HG03558 (cell line): ENCODE measurements at regions not wholly inside any gene's neighbourhood (a gene's known extent, or its start where the extent isn't known, plus 50 kb on each side); places are given as distances from the start of the nearest gene placed in this dataset.
A peak's percentile ranks its signal among the peaks of the same experiment; 100 is the strongest.

Source experiments
- ATAC-seq: cut with Tn5 transposase; IDR thresholded peaks from one replicate; pipeline ENCODE4 v1.9.1; 2021; ENCODE audit warnings: moderate number of reproducible peaks; ENCODE audit not compliant: unreplicated experiment; ENCODE audit errors: extremely low read depth

DNA sequence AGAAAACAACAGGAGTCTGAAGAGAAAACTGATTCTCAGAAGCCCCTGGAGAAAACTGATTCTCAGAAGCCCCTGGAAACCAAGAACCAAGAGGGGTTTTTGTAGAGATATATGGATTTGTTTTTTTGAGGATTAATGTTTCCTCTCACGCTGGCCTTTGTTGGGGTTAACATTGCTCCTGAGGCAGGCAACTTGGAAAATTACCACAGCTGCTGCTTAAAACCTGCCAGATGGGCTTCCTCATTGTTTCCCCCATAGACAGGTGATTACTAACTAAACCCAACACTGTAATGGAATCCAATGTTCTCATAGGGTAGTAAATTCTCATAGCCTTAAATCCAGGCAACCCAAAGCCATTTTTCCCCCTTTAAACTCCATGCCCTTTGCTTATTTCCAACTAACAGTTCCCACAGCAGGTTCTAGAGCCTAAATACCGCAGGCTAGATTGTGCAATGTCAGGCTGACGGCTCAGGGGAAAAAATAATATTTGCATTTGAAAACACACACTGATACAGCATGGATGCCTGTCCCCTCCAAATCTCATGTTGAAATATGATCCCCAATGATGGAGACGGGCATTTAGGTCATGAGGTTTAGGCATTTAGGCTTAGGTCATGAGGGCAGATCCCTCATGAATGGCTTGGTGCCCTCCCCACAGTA is 272.3 kb upstream of the PKDCC start:
- ATAC-seq: no peak

DNA sequence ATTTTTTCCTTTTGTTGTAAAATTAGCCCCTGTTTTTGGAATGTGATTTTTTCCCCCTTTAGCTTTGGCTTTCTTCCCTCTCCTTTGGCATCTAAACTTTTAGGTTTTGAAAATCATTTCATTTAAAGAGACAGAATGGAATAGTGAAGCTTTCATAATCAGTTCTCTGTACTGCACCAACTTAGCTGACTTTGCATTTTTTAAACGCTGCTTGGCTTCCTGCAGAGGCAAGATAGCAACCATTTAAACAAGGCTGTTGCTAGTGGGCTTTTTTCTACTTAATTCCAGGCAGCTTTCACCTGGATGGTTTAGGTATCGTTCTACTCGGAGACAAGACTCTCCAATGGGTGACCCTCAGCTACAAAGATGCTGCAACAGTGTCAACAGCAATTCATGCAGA is 267.9 kb upstream of the PKDCC start:
- no peak for ATAC-seq

DNA sequence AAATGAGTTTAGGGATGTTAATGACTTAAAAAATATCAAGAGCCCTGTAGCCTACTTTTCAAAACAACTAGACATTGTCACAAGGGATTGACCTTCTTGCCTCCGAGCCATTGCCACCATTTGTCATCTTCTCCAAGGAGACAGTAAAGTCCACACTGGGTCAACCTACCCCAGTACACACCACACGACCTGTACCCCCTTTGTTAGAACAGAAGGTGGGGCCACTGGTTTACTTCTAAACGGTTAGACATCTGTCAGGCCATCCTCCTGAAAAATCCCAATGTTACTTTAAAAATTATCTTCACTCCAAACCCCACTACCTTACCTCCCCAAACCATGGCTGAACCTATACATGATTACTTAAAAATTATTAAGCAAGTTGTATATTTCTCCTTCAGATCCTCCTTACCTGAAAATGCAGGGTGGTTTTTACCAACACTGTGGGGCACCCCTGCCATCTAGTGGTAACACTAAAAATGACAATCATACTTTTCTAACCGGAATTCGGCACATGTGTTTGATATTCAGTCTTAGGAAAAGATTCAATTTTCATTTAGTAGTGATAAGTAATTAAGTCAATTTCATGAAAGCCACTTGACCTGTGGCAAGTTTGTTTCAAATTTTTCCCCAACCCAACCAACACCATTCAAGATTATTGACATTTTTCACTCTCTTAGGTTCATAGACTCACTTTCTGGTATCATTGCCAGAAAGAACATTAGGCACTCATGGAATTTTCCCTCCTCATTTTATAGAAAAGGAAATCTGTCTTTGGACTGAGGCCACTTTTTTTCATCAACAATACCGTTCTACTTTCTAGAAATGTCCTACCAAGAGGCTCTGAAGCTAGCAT is 265.3 kb upstream of the PKDCC start:
- no peak for ATAC-seq

DNA sequence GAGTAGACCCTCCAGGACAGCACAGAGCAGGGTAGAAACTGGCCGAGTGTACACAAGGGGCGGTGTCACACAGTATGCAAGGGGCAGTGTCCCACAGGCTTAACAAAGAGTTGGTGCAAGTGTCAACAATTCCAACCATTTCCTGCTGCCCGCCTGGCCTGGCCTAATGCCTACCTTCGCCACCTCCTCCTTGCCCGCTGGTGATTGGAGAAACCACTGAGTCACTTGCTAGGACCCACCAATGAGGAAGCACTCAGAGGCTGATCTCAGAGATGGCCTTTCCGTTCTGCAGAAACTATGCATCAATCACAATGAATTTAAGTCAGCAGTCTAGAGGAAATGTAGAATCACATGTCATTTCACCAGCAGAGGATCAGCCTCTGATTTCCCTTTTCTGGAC is 263.3 kb upstream of the PKDCC start:
- no peak for ATAC-seq

DNA sequence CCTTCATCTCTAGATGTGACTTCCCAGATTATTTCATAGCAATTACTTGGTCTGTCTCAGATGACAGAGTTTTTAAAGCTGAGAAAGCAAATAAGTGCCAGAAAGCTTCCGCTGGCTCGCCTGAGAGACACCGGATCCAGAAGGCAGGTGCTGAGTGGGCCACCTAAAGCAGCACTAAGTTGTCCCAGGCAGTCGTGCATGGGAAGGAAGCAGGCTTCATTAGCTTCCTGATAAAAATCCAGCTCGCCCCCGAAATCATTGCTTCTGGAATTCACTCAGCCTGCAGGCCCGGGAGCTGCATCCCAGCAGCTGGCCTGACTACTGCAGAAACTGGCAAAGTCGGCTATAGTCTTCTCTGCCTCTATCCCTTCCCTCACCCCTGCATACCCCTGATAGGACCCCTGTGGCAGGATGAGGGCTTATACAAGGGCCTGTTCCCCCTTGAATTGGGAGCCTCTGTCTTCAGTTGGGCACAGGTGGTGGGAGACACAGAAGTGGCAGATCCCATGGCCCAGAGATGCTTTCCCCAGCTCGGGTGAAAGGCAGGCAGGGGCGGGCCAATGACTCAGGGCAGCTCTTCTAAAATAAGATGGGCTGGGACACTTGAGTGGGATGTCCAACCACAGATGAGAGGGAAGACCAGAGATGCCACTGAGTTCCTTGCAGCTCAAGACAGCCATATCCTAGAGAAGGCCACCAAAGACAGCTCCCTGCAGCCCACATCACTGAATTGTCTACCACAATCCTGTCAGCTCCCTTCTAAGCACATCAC is 262.4 kb upstream of the PKDCC start:
- no peak for ATAC-seq

DNA sequence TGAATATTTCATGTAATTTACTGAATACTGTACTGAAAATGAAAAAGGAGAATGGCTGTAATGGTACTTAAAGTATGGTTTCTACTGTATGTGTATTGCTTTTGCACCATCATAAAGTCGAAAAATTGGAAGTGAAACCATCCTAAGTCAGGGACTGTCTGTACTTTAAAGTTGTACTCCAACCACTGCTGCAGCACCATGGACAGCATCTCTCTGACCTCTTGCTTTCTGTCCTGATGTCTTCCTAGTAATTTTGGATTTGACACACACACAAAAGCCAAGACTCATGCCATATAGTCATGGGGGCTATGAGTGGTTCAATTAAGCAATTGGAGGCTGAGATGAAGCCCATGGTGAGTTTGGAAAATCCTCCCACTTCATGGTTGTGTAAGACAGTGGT is 256.3 kb upstream of the PKDCC start:
- ATAC-seq: no peak

DNA sequence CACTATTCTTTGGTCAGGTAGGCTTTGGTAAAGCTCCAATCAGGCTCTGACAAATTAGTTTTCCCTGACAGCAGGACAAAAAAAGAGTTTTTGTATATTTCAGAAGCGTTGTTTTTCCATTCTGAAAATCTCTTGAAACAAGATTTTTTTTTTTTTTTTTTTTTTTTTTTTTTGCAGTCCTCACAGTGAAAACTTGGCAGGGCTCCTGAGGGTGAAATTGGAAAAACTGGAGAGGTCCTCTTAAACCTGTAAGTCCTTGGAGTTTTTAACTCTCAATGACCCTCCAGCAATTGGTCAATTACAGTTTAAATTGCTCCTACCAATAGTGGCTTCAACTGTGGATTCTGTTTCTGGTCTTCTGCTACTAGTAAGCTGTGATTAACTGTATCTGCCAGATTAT is 244.5 kb upstream of the PKDCC start:
- no peak for ATAC-seq

DNA sequence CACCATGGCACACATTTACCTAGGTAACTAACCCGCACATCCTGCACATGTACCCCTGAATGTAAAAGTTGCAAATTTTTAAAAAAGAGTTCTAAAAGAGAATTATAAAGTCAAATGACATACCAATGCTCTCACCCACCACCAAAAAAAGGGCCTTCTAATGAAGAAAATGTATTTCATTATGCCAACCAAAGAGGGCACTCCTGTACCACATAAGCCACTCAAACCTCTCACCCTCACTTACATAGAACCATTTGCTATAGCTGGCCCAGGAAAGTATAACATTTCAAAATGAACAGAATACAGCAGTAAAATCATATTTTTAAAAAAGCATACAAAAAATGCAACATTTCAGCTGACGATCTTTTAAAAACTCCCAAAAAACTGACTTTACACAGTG is 241.5 kb upstream of the PKDCC start:
- ATAC-seq: no peak

DNA sequence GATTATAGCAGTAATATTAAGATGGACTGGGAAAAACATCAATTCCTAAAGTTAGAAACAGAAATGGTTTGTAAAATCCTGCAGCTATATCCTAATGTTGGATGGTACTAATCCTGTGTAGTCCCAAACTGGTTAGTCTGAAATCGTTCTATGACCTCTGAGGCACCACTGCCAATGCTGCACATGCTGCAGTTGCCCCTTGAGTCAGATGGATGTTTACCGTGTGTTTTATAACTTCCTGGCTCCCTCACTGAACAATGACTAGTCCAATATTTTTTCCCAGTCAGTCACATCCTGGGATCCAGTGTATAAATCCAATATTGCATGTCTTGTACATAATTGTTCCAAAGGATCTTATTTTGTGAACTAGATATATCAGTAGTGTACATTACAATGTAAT is 226.7 kb upstream of the PKDCC start:
- ATAC-seq: no peak

DNA sequence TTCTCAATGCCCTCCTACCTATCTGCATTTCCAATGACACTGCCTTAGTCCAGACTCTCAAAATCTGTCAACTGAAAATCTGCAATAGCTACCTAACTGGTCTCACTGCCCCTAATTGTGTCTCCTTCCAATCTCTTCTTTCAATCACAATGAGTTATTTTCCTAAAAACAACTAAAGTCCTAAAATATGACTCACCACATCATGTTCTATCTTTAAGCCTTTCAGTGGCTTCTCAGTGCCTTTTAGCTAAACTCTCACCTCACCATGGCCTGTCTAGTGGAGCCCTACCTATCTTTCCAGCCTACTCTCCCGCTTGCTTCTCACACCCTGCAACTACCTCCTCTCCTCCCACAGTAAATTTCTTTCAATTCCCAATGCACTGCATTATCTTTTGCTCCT is 220.9 kb upstream of the PKDCC start:
- no peak for ATAC-seq

DNA sequence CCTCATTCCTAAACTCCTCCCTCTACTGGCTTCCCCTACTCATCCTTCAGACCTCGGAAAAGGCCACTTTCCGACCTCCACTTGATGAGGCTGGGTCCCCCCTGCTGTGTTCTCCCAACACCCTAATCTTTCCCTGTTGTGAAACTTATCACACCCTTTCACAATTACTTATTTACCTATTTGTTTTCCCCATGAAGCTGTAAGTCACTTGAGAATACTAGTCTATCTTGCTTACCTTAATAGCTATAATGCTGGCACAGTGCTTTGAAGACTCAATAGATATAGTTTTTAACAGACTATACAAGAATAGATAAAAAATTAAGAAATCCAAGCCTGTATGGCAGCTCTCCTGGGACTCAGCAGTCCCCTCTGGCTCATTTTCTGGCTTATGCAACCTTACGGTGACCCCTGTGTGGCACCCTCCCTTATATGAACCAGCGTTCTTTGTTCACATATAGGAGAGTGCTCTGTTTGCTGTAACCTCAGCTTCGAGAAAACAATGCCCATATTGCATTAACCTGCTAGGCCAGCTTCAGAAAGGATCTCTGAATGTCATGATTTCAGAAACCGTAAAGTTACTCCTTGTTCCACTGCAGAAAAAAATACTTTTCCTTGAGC is 220.4 kb upstream of the PKDCC start:
- no peak for ATAC-seq

DNA sequence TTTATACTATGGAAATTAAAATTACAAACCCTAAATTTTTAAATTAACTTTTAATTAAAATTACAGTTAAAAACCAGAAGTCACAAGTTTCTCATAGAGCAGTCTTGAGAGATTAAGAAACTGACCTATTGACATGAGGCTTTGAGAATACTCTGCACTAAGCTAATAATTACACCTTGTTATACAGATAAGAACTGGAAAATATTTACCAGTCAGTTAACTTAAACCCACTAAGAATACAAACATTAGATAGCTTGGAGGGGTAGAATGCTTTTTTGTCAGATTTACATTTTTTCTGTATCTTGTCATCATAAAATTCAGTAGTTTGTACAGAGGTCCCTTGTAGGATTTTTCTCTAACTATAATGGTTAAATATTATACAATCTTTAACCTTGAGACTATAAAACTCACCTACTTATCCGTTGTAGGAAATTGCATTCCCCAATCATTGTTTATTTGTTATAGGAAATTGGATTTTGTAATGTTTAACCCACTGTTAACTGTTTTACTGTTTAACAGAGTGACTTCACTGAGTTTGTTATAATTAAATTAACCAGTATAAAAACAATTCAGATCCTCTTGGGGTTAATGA is 219.7 kb upstream of the PKDCC start:
- ATAC-seq: no peak

DNA sequence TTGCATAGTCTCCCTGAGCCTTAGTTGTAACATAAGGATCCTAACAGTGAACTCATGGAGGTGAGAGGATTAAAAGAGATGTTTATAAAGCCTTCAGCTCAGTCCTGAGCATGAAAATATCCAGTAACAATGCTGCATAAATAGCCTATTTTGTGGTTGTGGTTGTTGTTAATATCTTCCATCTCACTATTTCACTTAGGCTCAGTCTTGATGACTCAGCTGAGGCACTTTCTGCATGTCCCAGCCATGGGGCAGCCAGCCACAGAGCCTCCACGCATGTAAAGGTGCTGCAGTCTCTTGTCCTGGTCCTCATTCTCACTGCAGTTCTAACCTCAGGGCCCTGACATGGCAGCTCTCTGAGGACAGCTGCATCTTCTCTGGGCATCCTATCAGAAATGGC is 218.8 kb upstream of the PKDCC start:
- ATAC-seq: no peak

DNA sequence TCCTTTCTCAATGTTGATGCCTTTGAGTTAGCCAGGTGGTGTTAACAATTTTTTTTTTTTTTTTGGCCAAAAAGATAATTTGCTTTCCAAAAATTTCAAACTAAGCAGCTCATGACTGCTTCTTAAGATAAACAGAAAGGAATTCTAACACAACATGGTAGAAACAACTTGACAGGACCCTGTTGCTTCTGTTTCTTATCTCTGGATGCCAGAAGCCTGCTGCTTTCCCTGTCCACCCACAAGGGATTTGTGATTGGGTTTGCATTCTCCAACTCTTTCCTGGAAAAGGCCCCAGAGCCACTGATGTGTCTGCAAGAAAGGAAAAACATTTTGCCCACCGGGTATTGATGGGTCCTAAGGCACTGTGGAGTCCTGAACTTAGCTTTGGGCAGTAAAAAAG is 217.2 kb upstream of the PKDCC start:
- ATAC-seq: no peak

DNA sequence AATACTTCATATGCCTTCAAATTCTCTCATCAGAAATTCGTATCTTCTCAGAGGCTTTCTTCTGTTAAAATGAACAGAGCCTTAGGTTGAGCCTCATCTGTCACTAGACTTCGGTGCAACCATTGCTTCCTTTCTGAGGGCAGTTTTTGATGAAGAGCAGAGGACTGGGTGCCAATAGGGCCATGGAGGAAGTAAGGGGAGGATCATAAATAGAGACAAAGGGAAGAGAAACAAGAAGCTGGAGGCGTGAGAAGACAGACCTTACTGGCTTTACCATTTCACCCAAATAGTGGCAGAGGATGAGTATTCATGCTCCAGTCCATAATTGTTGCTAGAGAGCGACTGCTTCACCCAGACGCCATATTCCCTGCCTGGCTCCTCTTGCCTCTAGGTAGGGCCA is 215.6 kb upstream of the PKDCC start:
- ATAC-seq: no peak

DNA sequence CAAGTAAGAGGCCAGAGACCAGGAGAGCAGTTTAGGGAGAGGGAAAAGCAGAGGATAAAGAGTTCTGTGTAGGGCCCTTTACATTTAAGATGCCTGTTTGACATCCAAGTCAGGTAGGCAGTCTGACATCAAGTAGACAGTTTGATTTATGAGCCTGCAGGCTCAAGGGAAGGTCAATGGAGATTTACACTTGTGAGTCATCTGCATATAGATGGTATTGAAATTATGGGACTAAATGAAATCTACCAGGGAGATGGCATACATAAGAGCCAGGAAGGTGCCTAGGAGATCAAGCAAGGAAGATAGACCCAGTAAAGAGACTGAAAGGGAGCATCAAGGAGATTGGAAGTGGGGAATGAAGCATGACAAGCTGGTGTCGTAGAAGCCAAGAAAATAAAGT is 212.4 kb upstream of the PKDCC start:
- no peak for ATAC-seq

DNA sequence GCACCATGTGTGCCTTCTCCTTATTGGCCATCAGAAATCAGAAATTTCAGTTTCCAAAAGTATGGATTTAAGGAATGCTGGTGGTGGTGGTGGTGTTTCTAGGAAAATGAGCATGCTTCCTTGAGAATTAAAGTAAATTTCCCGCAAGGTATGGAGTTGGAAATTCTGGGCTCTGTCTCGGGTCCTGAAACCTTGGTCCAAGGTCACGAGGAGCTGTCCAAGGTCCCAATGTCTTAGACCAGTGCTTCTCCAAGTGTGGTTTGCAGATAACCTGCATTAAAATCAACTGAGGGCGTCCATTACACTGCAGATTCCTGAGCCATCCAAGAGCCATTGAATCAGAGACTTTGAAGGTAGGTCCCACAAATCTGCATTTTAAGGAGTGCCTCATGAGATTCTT is 210.9 kb upstream of the PKDCC start:
- no peak for ATAC-seq

DNA sequence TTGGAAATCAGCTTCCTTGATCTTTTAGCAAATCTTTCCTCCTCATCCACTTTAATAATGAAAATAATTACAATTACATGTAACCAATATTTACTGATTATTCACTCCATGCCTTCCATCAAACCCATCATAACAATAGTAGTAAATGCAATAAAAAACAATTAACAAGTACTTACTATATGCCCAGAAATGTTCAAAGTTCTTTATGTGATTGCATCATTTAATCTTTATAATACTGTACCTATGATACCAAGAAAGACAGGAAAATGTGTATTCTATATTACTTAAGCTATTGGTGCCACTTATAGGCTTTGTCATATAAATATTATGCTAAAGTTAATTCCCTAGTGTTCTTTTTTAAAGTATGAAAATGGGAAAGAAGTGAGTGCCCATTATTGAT is 210.2 kb upstream of the PKDCC start:
- no peak for ATAC-seq

DNA sequence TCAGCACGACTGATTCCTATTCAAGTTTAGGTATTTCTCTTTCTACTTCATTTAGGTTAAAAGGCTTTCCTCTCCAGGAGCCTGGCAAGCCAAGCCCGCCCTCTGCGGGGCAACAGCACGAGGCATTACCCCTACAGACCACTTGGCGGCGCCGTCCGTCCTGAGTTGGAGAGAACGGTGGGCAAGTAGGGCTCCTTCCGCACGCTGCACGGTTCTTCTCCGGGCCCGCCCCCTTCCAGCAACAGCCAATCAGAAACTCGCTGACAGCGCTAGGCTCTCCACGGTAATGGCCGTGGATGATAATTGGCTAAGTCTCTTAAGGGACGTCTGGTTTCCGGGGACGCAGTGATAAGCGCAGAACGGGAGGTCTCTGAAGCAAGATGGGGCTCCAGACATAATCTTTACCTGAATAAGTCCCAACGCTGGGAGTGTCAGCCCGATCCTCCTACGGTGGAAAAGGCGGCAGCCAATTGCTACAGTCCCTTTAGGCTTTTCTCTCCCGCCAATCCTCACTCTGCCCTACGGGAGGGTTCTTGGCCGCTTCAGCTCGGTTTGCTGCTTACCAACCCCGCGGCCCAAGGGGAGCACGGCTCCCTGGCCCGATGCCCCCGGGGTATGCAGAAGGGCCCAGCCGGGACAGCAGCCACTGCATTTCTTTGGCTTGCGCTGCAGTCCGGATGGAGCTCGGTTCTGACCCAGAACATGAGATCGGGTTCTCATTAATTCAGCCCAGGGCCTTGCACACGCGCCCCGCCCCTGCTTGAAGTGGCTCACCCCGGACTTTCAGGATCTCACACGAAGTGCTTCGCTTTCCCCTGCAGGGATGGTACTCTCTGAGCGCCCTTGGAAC is 206.9 kb upstream of the PKDCC start:
- ATAC-seq: peak; percentile 100

DNA sequence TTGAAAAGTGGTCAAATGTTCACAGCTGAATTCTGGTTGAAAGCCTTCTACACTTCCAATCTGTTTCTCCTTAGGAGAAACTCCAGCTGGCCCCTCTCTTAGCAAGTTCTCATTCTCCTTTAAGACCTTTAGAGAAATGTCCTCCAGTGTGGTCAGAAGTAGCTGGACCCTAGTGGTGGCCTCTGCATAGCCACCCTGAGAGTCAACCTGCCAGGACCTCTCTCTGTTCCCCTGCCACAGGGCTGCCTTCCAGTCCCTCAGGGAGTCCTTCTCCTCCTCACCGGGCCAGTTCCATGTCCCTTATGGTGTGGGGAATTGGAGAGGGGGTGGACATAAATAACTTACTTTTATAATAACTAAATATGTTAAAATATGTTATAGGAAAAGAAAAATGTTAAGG is 200.9 kb upstream of the PKDCC start:
- no peak for ATAC-seq
